Activated CD4-positive, alpha-beta T cell treated with anti-CD3 and anti-CD28 coated beads for 48 hours (primary cell): ENCODE measurements at regions not wholly inside any gene's neighbourhood (a gene's known extent, or its start where the extent isn't known, plus 50 kb on each side); places are given as distances from the start of the nearest gene placed in this dataset.

ENCODE experiments used
- DNase-seq: peaks from one replicate; pipeline ENCODE4 v3.0.0-alpha.2; 2020

DNA sequence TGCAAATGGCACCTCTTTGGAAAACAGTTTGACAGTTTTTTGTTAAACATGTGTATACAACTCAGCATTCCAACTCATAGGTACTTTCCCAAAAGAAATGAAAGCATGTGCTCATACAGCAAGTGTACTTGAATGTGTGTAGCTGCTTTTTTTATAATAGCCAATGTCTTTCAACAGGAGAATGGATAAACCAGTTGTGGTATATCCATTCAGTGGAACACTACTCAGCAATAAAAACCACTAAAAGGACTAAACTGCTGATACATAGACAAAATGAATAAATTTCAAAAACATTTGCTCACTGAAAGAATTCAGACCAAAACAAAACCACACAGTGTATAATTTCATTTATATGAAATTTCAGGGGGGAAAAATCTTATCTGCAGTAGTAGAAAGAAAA lies 267.3 kb downstream of the NR2F1-AS1 start:
- no peak for DNase-seq

DNA sequence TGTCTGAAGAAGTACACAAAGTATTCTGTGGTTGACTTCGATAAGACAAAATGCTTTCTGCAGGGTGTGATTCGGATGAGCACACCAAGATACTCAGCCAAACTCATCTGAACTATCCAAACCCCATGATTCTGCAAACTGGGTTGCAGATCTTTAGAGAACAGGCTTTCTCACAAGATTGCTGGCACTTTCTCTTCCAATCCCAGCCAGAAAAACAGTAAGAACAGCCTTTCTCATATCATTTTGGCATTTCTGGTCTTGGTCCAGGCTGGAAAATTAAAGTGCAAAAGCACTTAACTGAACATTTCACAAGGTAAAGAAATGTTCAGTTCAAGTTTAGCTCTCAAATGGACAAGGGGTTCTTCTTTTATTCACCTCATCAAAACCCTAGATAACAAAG lies 269.1 kb downstream of the NR2F1-AS1 start:
- no peak for DNase-seq

DNA sequence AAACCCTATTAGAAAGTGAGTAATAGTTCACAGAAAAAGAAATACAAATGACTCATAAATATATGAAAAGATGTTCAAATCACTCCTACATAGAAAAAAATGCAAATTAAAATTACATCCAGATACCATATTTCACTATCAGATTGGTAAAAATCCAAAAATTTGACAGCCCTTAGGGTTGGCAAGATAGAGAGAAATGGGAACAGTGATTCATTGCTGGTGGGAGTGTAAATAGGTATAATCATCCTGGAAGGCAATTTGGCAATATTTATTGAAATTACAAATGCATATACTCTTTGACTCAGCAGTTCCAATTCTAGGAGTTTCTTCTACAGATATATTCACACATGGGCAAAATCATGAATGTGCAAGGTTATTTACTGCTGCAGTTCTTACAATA lies 273.5 kb downstream of the NR2F1-AS1 start:
- DNase-seq = no peak

DNA sequence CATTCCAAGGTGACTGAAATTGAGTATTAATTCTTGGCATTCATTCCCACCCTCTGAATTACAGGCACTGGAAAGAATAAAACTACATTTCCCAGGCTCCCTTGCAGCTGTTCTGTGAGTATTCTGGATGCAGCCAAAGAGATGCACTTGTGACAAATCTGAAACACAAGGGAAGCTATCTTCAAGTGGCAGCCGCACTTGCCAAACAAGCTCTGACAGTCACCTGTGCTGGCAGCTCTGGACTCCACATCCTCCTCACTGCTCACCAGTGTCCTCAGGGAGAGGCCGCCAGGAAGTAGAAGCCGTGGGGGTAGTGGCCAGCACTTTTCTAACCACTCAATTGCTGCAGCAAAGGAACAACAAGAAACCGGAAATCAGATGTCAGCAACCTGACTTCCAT lies 275.0 kb downstream of the NR2F1-AS1 start:
- no peak for DNase-seq

DNA sequence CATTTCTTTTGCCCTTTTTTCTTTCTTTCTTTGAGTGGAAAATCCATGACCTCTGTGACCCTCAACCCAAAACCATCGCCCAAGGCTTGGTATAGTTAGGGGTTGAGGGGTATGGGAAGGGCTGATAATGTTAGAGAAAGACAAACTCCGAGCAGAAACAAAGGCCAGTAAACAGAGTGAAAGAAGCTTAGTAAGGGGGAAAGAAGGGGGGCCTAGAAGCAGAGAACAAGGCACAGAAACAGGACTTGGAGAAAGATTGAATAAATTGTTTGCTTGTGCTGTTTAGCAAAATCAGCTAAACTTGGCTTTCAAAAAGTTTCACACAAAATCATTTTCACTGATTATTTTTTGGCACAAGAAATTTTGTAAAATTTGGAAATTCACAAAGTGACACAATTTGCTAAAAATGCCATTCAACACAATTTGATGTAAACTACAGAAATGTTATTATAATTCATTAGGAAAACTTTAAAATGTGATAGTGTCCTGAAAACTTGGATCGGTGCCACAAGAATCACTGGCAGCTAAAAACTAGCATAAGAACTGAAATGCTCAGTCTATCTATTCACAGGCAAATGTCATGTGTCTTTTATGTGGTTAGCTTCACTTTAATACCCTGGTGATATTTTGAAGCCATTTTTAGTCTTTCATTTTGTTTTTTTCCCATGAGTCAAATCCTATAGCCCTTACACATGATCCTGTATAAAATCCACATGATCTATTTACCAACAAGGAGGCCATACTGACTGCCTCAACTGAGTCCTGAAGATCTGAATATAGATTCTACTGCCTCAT lies 276.4 kb downstream of the NR2F1-AS1 start:
- DNase-seq = no peak

DNA sequence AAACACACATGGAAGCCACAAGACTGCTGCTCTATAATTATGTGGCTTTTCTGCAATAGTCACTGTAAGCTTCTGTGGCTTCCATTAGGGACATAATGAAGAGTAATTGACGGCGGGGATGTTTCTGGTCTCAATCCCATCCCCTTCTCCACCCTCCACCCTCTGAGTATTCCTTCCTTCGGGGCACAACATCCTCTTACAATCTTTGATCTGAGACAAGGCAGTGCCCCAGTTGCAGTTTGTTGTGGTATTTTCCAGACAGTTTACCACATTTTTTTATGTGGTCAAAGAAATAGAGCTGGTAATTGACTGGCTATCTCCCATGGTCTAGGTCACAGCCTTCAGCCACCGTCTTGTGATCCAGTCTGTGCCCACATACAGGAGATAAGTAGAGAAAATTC lies 277.7 kb downstream of the NR2F1-AS1 start:
- no peak for DNase-seq

DNA sequence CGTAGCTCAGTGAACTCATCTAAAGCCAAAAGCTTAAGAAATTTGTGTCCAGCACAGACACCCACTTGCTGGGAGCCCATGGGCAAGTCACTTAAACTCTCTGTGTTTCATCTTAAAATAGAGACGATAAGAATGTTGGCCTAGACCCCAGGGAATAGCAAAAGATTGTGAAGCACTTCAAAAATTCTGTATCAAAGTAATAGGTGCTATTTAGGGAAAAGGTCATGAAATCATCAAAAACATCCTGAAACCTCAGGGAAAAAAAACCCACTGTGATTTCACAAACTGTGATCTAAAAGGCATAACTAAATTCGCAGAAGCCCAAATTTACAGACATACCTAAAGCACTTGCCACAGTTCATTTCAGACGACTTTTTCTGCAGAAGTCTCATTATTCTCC lies 278.3 kb downstream of the NR2F1-AS1 start:
- no peak for DNase-seq

DNA sequence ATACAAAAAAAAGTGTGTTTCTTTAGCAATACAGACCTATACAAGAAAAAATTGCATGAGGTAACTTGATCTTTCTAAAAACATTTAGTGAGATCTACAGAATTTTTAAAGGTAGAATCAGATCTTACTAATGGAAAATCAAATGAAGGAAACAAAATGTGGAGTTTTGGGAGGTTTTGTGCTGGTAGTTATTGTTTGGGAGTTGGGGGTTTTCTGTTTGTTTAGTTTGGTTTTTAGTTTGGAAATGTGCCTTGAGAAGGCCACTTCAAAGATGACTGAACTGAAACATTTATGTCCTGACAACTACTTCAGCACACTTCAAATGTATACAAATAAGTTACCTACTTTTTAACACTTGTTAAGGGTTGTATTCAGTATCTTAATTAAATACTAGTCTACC lies 280.1 kb downstream of the NR2F1-AS1 start:
- DNase-seq = no peak

DNA sequence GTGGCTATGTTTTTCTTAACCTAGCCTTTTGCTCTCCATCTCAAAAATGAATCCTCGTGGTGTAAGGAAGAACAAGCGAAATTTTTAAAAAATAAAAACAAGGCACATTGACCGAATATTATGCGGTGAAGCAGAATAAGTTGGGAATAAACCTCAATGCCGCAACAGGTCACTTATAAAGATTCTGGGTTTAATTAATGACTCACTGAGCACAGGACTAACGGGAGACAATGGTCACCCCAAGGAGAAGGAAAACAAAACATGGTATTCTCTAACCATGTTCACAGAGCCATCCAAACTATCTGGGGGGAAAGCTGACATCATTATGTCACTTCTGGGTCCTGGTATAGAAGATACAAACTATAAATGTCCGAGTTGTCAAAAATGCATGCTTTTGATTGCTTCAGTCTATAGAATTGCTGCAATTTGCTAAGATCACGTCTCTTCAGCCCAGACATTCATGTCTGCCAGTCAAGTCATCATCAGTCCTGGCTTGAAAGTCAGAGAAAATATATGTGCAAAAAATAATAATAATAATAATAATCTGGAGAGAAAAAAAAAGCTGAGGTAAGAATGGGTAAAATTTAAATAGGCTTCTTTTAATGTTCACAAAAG lies 280.6 kb downstream of the NR2F1-AS1 start:
- no peak for DNase-seq

DNA sequence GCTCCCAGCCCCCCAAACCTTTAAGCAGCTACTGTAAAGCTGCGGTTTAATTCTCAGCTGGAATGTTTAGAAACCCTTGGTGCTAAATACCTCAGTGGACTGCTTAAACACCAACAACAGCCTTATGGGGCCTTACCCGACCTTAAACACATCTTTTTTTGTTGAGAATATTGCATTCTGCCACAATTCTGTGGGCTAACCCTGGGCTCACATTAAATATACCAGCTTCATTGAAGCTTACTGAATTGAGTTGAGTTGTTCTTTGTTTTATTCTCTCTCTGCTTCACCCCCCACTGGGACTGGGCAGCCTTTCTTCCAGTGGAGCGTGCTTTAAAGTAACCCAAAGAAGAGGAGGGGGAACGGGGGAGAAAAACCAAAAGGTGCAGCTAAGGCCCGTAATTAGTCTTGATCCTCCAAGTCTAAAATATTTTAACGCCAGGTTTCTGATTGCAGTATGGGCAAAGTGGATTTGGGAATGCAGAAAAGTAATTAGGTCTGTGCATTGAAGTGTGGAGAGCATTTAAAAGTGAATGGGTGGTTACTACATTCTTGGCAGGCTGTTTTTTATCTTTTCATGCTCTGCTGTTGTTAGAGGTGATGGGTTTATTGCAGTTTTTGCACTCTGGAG lies 281.2 kb downstream of the NR2F1-AS1 start:
- no peak for DNase-seq

DNA sequence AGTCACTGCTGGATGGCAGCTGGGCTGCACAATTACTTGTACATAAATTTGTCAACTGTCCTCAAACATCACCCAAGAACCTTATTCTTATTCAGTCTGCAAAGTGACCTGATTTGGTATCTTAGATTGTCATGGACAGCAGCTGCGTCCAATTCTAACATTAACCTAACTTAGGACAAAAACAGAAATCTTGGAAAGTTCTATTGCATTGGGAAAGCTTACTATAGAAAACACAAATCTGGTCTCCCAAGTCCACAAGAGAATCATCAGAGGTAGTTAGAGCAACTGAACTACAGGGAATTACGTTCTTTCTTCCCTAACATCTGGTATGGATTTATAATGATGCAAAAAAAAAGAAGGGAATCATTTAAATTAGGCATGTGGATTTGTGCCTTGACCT lies 283.9 kb downstream of the NR2F1-AS1 start:
- DNase-seq = no peak

DNA sequence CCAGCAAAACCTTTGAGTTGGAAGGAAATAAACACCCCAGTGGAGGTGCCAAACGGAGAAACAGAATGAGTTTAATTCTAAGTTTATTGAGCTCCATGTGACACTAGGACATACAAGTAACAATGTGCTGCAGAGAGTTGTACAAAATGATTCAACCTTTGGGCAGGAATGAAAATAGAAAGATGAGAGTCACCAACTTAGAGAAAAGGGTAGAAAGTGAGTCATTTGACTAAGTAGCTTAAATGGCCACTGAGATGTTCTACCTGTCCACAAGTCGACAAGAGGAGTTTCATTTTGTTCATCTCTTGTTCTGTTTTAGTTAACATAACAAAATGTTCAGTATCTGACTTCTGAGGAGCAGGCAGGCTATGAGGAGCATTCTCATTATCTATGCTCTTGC lies 284.7 kb downstream of the NR2F1-AS1 start:
- no peak for DNase-seq

DNA sequence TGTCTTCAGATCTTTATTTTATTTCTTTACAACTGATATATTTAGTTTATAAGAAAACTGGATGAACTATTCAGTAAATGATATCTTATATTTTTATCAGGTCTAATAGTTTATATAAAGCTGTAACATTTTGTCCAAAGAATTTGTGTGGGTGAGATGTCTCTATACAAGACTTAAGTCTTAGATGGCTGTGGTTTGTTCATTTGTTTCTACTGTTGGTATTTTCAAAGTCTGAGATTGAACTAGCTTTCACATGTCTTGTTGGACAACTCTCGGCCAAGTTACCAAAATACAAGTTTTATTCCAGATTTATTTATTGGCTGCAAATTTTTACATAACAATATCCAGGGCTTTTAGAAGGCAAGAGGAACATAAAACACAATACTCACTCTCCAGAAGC lies 286.0 kb downstream of the NR2F1-AS1 start:
- DNase-seq = no peak

DNA sequence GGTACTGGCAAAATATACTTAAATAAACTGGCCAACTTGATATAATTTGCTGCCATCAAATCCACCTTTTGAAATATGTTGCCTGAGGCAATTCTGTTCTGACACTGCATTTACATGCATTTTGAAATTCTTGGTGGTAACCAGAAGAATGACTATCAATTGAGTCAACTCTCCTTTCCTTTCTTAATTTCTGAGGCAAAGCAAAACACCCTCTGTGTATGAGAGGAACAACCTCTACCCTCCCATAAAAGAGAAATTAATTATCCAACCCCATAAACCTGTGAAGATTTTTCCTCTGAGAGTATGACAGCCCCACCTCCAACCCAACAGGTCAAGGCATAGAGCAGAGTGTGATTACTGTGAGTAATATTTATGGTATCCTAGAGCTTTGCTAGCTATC lies 286.8 kb downstream of the NR2F1-AS1 start:
- no peak for DNase-seq

DNA sequence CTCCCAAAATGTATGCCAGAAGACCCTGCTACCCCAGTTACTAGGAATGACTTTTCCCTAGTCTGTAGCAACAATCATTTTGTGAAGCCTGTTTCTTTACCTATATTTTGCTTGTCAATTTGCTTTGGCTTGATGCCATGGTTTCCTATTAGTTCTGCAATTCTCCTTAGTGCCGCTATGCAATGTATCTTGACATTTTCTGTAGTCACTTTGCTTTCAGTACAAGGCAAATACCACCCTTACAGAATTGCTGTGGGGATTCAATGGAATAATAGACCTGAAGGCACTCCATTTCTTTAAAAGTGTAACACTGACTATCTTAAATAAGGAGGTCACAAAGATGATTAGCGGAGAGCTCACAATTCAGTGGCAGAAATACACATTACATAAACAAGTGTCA lies 291.1 kb downstream of the NR2F1-AS1 start:
- DNase-seq = no peak

DNA sequence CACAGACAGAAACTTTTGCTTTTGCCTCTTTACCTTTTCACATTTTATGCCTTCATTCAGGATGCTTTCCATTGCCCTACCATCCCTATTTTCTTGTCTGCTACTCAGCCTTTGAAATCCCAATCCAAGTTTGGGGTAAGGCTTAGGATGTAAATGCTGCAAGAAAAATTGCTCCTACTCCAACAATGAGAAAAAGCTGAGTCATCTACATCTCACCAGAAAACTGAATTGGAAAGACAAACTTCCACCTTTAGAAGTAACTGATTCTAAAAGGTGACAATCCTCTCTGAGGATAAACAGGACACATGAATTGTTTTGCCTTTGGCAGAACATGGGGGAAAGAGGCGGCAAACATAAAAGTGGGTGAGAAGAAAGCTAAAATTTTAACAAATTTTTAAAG lies 295.6 kb downstream of the NR2F1-AS1 start:
- no peak for DNase-seq

DNA sequence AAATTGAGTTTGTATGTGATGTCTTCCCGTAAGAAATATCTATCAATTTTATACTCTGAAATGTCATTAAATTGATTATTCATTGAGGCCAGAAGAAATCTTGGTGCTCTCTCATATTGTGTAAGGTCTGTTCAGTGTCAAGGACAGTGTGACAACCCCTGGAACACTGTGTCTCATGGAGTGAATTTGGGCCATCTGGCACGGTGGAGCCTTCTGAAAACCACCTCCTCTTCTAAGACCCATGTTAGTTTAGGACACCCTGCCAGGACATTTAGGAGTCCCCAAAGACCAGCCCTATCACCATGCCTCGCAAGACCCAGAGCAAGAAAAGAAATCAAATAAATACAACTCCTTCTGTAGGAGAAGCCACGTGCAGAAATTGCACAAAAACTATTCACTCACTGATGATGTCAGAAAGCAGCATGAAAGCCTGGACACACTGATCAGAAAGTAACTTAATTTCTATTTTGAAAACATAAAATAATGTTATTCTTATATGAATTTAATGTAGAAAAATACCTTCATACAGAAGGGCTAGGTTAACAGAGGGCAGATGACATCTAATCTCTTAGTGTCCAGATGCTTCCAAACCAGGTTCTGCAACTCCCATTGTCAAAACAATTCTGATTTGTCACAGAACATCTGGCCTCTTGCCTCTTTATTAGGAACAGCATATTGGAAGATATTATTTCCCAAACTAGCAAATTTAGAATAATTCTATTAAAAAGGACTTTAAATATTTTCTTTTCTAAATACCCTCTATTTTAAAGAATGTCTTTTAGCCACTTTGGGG lies 298.8 kb downstream of the NR2F1-AS1 start:
- DNase-seq = no peak

DNA sequence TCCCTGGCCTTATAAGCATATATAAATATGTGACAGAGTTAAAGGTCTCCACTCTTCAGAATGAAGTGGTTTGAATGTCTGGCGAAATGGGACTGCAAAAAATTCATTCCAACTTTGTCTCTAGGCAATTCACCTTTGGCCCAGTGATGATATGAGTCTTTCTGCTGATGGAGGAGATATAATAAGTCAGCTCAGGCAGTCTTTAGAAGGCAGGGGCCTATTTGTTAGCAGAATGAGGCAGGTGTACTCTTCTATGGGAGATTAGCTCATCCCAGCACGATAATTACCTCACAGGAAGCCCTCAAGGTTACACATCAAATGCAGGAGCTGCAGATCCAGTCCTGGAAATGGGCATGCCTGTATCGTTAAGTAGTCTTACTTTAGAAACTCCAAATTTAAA lies 300.5 kb downstream of the NR2F1-AS1 start:
- no peak for DNase-seq

DNA sequence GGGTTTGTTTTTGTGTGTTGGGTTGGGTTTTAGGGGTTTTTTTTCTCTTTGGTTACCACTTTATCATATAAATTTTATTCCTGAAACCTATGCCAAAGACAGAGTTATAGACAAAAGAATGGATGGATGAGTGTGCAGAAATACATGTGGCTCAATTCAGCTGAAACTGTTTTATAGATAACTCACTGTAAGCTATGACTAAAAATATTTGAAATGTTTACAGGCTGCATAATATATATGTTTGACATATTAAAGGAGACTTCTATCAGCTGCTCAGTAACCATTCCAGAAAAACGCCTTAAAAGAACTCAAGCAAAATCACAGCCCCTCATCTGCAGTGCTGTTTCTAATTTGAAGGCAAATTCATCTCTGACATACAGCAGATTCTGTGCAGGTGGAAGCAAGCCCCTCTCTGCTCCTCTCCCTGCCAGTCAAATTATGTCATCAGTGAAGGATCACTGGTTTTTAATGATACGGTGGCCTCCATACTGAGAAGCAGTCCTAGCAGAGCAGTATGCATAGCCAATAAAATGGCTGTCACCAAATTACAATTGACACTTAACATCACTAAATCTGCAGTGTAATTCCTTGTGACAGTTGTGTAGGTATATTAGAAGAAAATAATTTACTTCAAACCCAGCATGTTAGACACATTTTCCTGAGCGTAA lies 301.6 kb downstream of the NR2F1-AS1 start:
- DNase-seq = no peak

DNA sequence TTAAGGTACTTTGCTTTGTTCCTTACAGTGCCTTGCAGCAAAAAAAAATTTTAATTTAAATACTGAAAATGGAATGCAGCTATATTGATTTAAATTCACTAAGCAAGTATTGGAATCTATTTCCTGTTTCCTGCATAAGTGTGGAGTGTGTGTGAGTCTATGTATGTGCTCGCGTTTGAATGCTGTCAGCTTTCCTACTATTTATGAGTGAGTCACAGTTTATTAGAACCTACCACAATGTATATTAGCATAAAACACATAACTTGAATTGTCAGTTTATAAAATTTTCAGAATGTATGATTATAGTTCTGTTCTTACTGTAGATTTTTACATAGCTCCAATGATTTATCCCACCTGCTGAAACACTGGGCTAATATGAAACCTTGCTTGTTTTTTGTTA lies 302.1 kb downstream of the NR2F1-AS1 start:
- no peak for DNase-seq

DNA sequence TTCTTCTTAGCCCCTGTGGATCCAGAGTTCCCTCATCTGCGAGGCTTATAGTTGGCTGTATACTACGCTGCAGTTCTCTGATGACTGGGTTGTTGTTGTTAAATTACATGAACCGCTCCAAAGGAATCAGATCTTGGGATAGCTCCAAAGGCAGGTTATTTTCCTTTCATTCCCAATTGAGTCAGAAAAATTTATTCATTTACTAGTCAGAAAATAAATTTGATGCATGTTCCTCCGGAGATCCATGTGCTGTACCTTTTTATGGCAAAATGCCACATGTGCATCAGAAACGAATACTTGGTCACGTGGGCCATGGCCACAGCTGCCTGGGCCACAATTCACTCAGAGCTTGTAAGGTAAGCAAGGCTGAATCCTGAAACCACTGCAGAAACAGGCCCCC lies 304.0 kb downstream of the NR2F1-AS1 start:
- DNase-seq = no peak

DNA sequence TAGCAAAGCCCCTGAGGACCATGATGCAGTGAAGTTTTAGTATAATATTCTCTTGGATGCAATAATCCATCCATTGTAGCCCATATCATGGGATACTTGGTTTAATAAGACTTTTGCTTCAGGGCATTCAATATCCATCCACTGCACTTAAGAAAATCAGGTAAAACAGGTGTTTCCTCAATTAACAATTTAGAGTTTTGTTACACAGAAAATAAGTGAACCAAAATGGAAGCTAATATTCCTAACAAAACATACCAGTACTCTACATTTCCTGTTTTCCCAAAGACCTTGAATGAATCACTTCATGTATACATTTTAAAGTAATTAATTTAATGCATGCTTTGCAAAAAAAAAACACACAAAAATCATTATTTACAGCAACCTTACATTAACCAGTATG lies 305.6 kb downstream of the NR2F1-AS1 start:
- DNase-seq = no peak

DNA sequence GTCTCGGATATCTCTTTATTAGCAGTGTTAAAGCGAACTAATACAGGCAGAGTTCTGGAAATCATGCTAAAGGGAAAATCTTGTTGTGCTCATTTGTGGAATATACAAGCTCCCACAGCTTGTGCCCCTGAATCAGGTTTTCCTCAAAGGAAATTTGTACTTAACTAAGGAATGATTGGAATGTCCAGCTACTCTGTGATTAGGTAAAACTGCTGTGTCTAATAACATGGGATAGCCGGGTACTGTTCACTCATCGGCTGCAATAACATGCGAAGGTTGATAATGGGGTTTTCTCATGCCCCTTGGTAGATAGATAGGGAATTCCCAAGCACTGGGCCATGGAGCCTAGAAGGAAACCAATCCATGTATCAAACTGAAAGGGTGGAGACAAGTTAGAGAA lies 306.7 kb downstream of the NR2F1-AS1 start:
- DNase-seq = no peak
